Fibroblast of the aortic adventitia (primary cell): ENCODE measurements at regions not wholly inside any gene's neighbourhood (a gene's known extent, or its start where the extent isn't known, plus 50 kb on each side); places are given as distances from the start of the nearest gene placed in this dataset.

Experiments used
- DNase-seq: peaks from one replicate; pipeline ENCODE4 v3.0.0-alpha.2; 2010; ENCODE audit warnings: low read depth
- H3K4me3 ChIP-seq: 2 replicates; pipeline ENCODE4 v1.5.1; 2011; ENCODE audit warnings: low read depth, mild to moderate bottlenecking, control low read depth, low read length, moderate library complexity
- CTCF ChIP-seq: IDR thresholded peaks from 2 replicates; pipeline ENCODE4 v1.5.1; 2011; ENCODE audit warnings: mild to moderate bottlenecking, low read length, control low read depth, inconsistent platforms; ENCODE audit not compliant: insufficient read depth

GRCh38 chr2:18649502-18650135 lies 60.2 kb upstream of the NT5C1B start:
- TF ChIP-seq CTCF: no peak
- DNase-seq: no peak

GRCh38 chr2:18648161-18648560 lies 58.8 kb upstream of the NT5C1B start:
- no peak overlapping the region for H3K4me3 ChIP-seq
- no peak for DNase-seq
- TF ChIP-seq CTCF: no peak

More at GRCh38 chr2:18649502-18650135, 60.2 kb upstream of the NT5C1B start:
- no peak overlapping the region for H3K4me3 ChIP-seq

- no peak for TF ChIP-seq CTCF
- H3K4me3 ChIP-seq: no peak overlapping the region
- no peak for DNase-seq
These were observed 58.4 kb upstream of the NT5C1B start for GRCh38 chr2:18647731-18648130.

GRCh38 chr2:18645315-18645714 lies 55.9 kb upstream of the NT5C1B start:
- DNase-seq: no peak
- no peak overlapping the region for H3K4me3 ChIP-seq
- TF ChIP-seq CTCF: no peak

GRCh38 chr2:18644115-18644462 lies 54.7 kb upstream of the NT5C1B start:
- TF ChIP-seq CTCF: no peak
- DNase-seq: no peak
- no peak overlapping the region for H3K4me3 ChIP-seq

GRCh38 chr2:18643326-18644114 lies 54.2 kb upstream of the NT5C1B start:
- no peak for DNase-seq
- no peak for TF ChIP-seq CTCF
- H3K4me3 ChIP-seq: no peak overlapping the region

- TF ChIP-seq CTCF: no peak
- no peak overlapping the region for H3K4me3 ChIP-seq
- DNase-seq: no peak
These were observed 52.5 kb upstream of the NT5C1B start for GRCh38 chr2:18641823-18642222.
